ENCODE measurements at regions not wholly inside any gene's neighbourhood (a gene's known extent, or its start where the extent isn't known, plus 50 kb on each side); places are given as distances from the start of the nearest gene placed in this dataset.

- TF ChIP-seq THAP12 (CRISPR knock-in tag; IDR thresholded peaks at IDR 0.05): no peak
- TF ChIP-seq CBFA2T3 (IDR thresholded peaks at IDR 0.05): peak; percentile 73
- TF ChIP-seq CHD4 (IDR thresholded peaks at IDR 0.05; ENCODE audit: insufficient read depth, insufficient replicate concordance, low read depth, low read length, poor library complexity, severe bottlenecking): no peak
- no peak for TF ChIP-seq STAG1 (CRISPR knock-in tag; IDR thresholded peaks at IDR 0.05; ENCODE audit: borderline replicate concordance)
- TF ChIP-seq NFE2 (IDR thresholded peaks at IDR 0.05; ENCODE audit: low read depth): no peak
- 0 out of 2 replicates have a peak, but pooled peaks have one; percentile 10 for TF ChIP-seq NFIC (IDR thresholded peaks at IDR 0.05)
- TF ChIP-seq BRD9 (IDR thresholded peaks at IDR 0.05; ENCODE audit: low read depth, partially characterized antibody): no peak
- TF ChIP-seq SOX6 (IDR thresholded peaks at IDR 0.05): no peak
- TF ChIP-seq NR3C1 (CRISPR knock-in tag; IDR thresholded peaks at IDR 0.05): no peak
- TF ChIP-seq CREM (IDR thresholded peaks at IDR 0.05; ENCODE audit: low read depth): no peak
- peak; percentile 75; the same call in 1 of the 2 replicates for TF ChIP-seq ETS1 (conservative IDR thresholded peaks at IDR 0.05; ENCODE audit: control insufficient read depth, low read depth, low read length)
- TF ChIP-seq RCOR1 (IDR thresholded peaks at IDR 0.05; ENCODE audit: borderline replicate concordance in 1 of 2, low read depth in 2 of 2, low read length in 2 of 2): 0 out of 4 replicates have a peak, but pooled peaks of 1 of the 2 experiments have one; percentile 5
- no peak for TF ChIP-seq ZC3H4 (CRISPR knock-in tag; IDR thresholded peaks at IDR 0.05; ENCODE audit: borderline replicate concordance)
Observed at GRCh38 chr1:38213646-38214434, 167.2 kb upstream of the POU3F1 start (continued).

Measured in K562 (cell line).